Keratinocyte (primary cell): ENCODE measurements at regions not wholly inside any gene's neighbourhood (a gene's known extent, or its start where the extent isn't known, plus 50 kb on each side); places are given as distances from the start of the nearest gene placed in this dataset.

Experiments
- EZH2 ChIP-seq: IDR thresholded peaks from one replicate; pipeline ENCODE4 v1.6.1; 2012; ENCODE audit warnings: inconsistent platforms, mild to moderate bottlenecking, low read length, moderate library complexity
- TF ChIP-seq, protein P1 (sequence below), 3 experiments: IDR thresholded peaks in 1 of 3; conservative IDR thresholded peaks in 1 of 3; optimal IDR thresholded peaks in 1 of 3; 2 replicates in 2 of 3; 3 replicates in 1 of 3; pipeline versions ENCODE3 to v1.5.1; 2011; ENCODE audit warnings: low read length in 3 of 3, mild to moderate bottlenecking in 3 of 3, moderate library complexity in 2 of 3, control low read depth in 1 of 3, inconsistent platforms in 1 of 3; ENCODE audit not compliant: insufficient read depth in 2 of 3; ENCODE audit errors: extremely low read depth in 1 of 3

DNA sequence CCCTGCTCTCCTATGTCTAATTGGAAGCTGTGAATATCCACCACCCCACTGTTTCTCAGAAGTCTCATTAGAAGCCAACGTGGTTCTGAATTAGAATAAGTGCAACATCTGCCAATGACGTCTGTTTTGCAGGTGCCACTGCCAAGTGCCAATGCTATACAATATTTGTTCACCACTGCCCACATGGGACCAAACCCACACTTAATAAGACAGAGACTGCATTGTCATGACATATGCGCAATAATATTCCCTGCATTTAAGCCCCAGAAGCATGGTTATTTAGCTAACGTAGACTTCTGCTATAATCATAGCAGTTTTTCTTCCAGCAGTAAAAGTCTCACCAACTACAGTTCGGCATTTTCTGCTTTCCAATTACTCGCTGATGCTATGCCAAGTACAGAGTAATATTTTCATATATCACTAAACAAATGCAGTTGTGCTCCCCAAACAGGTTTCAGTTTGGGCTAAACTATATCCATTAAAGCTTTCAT, 262.5 kb upstream of the PCDH18 start:
- TF ChIP-seq, protein P1, sequence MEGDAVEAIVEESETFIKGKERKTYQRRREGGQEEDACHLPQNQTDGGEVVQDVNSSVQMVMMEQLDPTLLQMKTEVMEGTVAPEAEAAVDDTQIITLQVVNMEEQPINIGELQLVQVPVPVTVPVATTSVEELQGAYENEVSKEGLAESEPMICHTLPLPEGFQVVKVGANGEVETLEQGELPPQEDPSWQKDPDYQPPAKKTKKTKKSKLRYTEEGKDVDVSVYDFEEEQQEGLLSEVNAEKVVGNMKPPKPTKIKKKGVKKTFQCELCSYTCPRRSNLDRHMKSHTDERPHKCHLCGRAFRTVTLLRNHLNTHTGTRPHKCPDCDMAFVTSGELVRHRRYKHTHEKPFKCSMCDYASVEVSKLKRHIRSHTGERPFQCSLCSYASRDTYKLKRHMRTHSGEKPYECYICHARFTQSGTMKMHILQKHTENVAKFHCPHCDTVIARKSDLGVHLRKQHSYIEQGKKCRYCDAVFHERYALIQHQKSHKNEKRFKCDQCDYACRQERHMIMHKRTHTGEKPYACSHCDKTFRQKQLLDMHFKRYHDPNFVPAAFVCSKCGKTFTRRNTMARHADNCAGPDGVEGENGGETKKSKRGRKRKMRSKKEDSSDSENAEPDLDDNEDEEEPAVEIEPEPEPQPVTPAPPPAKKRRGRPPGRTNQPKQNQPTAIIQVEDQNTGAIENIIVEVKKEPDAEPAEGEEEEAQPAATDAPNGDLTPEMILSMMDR (optimal IDR thresholded peaks at IDR 0.05 in 1 of 3, IDR thresholded peaks at IDR 0.05 in 1 of 3, conservative IDR thresholded peaks at IDR 0.05 in 1 of 3; ENCODE audit: extremely low read depth in 1 of 3, insufficient read depth in 2 of 3, low read length in 3 of 3), result no peak
- no peak for TF ChIP-seq EZH2
